Activated CD4-positive, CD25-positive, alpha-beta regulatory T cell treated with anti-CD3 and anti-CD28 coated beads, Interleukin-2, amount 50 U/mL, for 24 hours (primary cell): ENCODE measurements at regions not wholly inside any gene's neighbourhood (a gene's known extent, or its start where the extent isn't known, plus 50 kb on each side); places are given as distances from the start of the nearest gene placed in this dataset.

Experiments
- ATAC-seq, 2 donors: fragments of 150-1000 bp; cut with Tn5 transposase; one replicate each; pipeline ENCODE4 v1.10.0; 2021; ENCODE audit warnings: mild to moderate bottlenecking in 1 of 2, moderate library complexity in 1 of 2

GRCh38 chr2:66802877-66803276 lies 368.0 kb downstream of the MEIS1 start:
- ATAC-seq: no peak

GRCh38 chr2:66803726-66804125 lies 368.8 kb downstream of the MEIS1 start:
- no peak for ATAC-seq

GRCh38 chr2:66805016-66805865 lies 370.3 kb downstream of the MEIS1 start:
- ATAC-seq: no peak

- no peak for ATAC-seq
These were observed 371.0 kb downstream of the MEIS1 start for GRCh38 chr2:66805968-66806367.

- ATAC-seq: no peak
These were observed 378.6 kb downstream of the MEIS1 start for GRCh38 chr2:66813525-66813924.

GRCh38 chr2:66813976-66814375 lies 379.1 kb downstream of the MEIS1 start:
- no peak for ATAC-seq

- no peak for ATAC-seq
These were observed 380.0 kb downstream of the MEIS1 start for GRCh38 chr2:66814916-66815315.

- no peak for ATAC-seq
These were observed 381.0 kb downstream of the MEIS1 start for GRCh38 chr2:66815886-66816285.

- no peak for ATAC-seq
These were observed 386.2 kb downstream of the MEIS1 start for GRCh38 chr2:66821168-66821567.

GRCh38 chr2:66822186-66822585 lies 387.3 kb downstream of the MEIS1 start:
- no peak for ATAC-seq

- no peak for ATAC-seq
These were observed 390.0 kb downstream of the MEIS1 start for GRCh38 chr2:66824926-66825325.

- no peak for ATAC-seq
These were observed 392.9 kb downstream of the MEIS1 start for GRCh38 chr2:66827851-66828250.

- ATAC-seq: no peak
These were observed 394.0 kb downstream of the MEIS1 start for GRCh38 chr2:66828876-66829275.

- ATAC-seq: no peak
These were observed 396.0 kb downstream of the MEIS1 start for GRCh38 chr2:66830881-66831280.

- ATAC-seq: no peak
These were observed 397.9 kb downstream of the MEIS1 start for GRCh38 chr2:66832646-66833435.

- ATAC-seq: no peak
These were observed 399.9 kb downstream of the MEIS1 start for GRCh38 chr2:66834859-66835258.

- no peak for ATAC-seq
These were observed 401.9 kb downstream of the MEIS1 start for GRCh38 chr2:66836851-66837250.

GRCh38 chr2:66839551-66840320 lies 404.8 kb downstream of the MEIS1 start:
- ATAC-seq: no peak

GRCh38 chr2:66840321-66841002 lies 405.5 kb downstream of the MEIS1 start:
- no peak for ATAC-seq

GRCh38 chr2:66843847-66844246 lies 408.9 kb downstream of the MEIS1 start:
- ATAC-seq: no peak

GRCh38 chr2:66845307-66845706 lies 410.4 kb downstream of the MEIS1 start:
- ATAC-seq: no peak

- ATAC-seq: no peak
These were observed 412.0 kb downstream of the MEIS1 start for GRCh38 chr2:66846887-66847286.
